ENCODE measurements at regions not wholly inside any gene's neighbourhood (a gene's known extent, or its start where the extent isn't known, plus 50 kb on each side); places are given as distances from the start of the nearest gene placed in this dataset.

DNA sequence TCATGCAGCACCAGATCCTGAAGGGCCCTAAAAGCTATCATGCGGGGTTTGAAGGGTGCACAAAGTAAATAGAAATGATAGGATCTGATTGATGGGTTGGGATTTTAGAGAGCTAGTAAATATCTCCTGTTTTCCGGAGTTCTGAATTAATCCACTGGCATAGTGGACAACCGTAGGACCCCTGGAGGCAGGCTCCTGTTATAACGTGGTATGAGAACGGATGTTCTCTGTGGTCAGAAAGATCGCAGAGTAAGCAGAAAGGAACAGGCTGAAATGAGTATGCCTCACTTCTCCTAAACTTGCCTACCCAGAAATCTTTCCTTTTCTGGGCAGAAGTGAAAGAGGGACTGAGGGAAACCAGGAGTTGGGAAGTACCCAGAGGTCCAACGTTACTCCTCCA lies 470.8 kb downstream of the AJAP1 start:
- Histone ChIP-seq H3K9me3 (ENCODE audit: control insufficient read depth in 4 of 4, low read length in 3 of 4) (peaks cover 0 to 9% (median 5%) of the 10 kb centered on the region in 4 donors), H3K9ac (ENCODE audit: low read depth in 1 of 2, low read length in 2 of 2) (no peak overlapping the region), H3K4me3 (ENCODE audit: low read depth in 1 of 3, low read length in 3 of 3) (no peak overlapping the region), H3K4me1 (ENCODE audit: control insufficient read depth in 4 of 4, insufficient read depth in 4 of 4, low read length in 3 of 4) (no peaks in the 10 kb centered on the region), H3K36me3 (ENCODE audit: control insufficient read depth in 4 of 4, insufficient read depth in 3 of 4, low read depth in 1 of 4, low read length in 3 of 4) (no peaks in the 10 kb centered on the region), H3K27me3 (ENCODE audit: control insufficient read depth in 4 of 4, insufficient read depth in 4 of 4, low read length in 3 of 4) (no peaks in the 10 kb centered on the region), H3K27ac (ENCODE audit: low read depth in 1 of 2, low read length in 2 of 2) (no peak overlapping the region)
- 70% methylated on average over 7 of the region's 7 CpGs for WGBS
- DNase-seq (ENCODE audit: low spot score) = no peak
- TF ChIP-seq, protein P1, sequence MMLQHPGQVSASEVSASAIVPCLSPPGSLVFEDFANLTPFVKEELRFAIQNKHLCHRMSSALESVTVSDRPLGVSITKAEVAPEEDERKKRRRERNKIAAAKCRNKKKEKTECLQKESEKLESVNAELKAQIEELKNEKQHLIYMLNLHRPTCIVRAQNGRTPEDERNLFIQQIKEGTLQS (IDR thresholded peaks at IDR 0.05) = no peak
- no peak for TF ChIP-seq RAD21 (IDR thresholded peaks at IDR 0.05)
- TF ChIP-seq CTCF (IDR thresholded peaks at IDR 0.05; ENCODE audit: low read depth, low read length, missing input control) = no peak
- no peak for TF ChIP-seq JUND (IDR thresholded peaks at IDR 0.05)
- no peak for TF ChIP-seq HNF4A (conservative IDR thresholded peaks at IDR 0.05)
- no peak for TF ChIP-seq EGR1 (IDR thresholded peaks at IDR 0.05; ENCODE audit: low read depth in 2 of 2)
- TF ChIP-seq, protein P2, sequence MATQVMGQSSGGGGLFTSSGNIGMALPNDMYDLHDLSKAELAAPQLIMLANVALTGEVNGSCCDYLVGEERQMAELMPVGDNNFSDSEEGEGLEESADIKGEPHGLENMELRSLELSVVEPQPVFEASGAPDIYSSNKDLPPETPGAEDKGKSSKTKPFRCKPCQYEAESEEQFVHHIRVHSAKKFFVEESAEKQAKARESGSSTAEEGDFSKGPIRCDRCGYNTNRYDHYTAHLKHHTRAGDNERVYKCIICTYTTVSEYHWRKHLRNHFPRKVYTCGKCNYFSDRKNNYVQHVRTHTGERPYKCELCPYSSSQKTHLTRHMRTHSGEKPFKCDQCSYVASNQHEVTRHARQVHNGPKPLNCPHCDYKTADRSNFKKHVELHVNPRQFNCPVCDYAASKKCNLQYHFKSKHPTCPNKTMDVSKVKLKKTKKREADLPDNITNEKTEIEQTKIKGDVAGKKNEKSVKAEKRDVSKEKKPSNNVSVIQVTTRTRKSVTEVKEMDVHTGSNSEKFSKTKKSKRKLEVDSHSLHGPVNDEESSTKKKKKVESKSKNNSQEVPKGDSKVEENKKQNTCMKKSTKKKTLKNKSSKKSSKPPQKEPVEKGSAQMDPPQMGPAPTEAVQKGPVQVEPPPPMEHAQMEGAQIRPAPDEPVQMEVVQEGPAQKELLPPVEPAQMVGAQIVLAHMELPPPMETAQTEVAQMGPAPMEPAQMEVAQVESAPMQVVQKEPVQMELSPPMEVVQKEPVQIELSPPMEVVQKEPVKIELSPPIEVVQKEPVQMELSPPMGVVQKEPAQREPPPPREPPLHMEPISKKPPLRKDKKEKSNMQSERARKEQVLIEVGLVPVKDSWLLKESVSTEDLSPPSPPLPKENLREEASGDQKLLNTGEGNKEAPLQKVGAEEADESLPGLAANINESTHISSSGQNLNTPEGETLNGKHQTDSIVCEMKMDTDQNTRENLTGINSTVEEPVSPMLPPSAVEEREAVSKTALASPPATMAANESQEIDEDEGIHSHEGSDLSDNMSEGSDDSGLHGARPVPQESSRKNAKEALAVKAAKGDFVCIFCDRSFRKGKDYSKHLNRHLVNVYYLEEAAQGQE (IDR thresholded peaks at IDR 0.05) = no peak
- TF ChIP-seq NR2F2 (IDR thresholded peaks at IDR 0.05) = no peak
- no peak for TF ChIP-seq RXRA (IDR thresholded peaks at IDR 0.05)
- TF ChIP-seq SP1 (IDR thresholded peaks at IDR 0.05) = no peak
- no peak for TF ChIP-seq MAX (IDR thresholded peaks at IDR 0.05)
- no peak for TF ChIP-seq FOXA2 (IDR thresholded peaks at IDR 0.05)
- TF ChIP-seq HNF4G (IDR thresholded peaks at IDR 0.05) = no peak

DNA sequence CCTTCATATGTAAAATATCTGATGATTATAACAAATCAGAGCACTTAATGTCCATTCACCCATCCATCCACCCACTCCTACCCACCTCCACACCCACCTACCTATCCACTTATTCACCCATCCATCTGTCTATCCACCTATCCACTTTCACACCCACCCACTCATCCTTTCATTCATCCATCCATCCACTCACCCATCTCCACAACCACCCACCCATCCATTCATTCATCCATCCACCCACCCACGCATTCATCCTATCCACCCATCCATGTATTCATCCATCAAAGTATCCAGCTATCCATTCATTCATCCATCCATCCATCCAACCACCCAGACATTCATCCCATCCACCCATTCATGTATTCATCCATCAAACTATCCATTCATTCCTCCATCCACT lies 466.1 kb downstream of the AJAP1 start:
- no peak for TF ChIP-seq FOXA2 (IDR thresholded peaks at IDR 0.05)
- TF ChIP-seq FOXA1 (IDR thresholded peaks at IDR 0.05) = no peak
- TF ChIP-seq EGR1 (IDR thresholded peaks at IDR 0.05; ENCODE audit: low read depth in 2 of 2) = no peak
- TF ChIP-seq CTCF (IDR thresholded peaks at IDR 0.05; ENCODE audit: low read depth, low read length, missing input control) = no peak
- TF ChIP-seq, protein P2 (IDR thresholded peaks at IDR 0.05) = no peak
- TF ChIP-seq TAF1 (conservative IDR thresholded peaks at IDR 0.05) = no peak
- TF ChIP-seq YY1 (IDR thresholded peaks at IDR 0.05) = no peak
- H3K36me3 ChIP-seq (ENCODE audit: control insufficient read depth in 4 of 4, insufficient read depth in 3 of 4, low read depth in 1 of 4, low read length in 3 of 4) = no peaks in the 10 kb centered on the region
- 82% methylated on average over 1 of the region's 1 CpG for WGBS

More for the DNA sequence above, 466.1 kb downstream of the AJAP1 start:
- no peak for DNase-seq (ENCODE audit: low spot score)
- no peaks in the 10 kb centered on the region for H3K4me1 ChIP-seq (ENCODE audit: control insufficient read depth in 4 of 4, insufficient read depth in 4 of 4, low read length in 3 of 4)
- no peak overlapping the region for H3K9ac ChIP-seq (ENCODE audit: low read depth in 1 of 2, low read length in 2 of 2)
- no peak overlapping the region for H3K27ac ChIP-seq (ENCODE audit: low read depth in 1 of 2, low read length in 2 of 2)
- no peaks in the 10 kb centered on the region for H3K9me3 ChIP-seq (ENCODE audit: control insufficient read depth in 4 of 4, low read length in 3 of 4)
- H3K27me3 ChIP-seq (ENCODE audit: control insufficient read depth in 4 of 4, insufficient read depth in 4 of 4, low read length in 3 of 4) = no peaks in the 10 kb centered on the region
- H3K4me3 ChIP-seq (ENCODE audit: low read depth in 1 of 3, low read length in 3 of 3) = no peak overlapping the region
